ENCODE measurements at regions not wholly inside any gene's neighbourhood (a gene's known extent, or its start where the extent isn't known, plus 50 kb on each side); places are given as distances from the start of the nearest gene placed in this dataset.
"Not testable (repeated sequence)": the region's sequence is repeated elsewhere in the genome, so short reads cannot be mapped to it uniquely, and the experiment has no call there.

GRCh38 chr11:116364925-116365324 is 407.9 kb downstream of the BUD13 start:
- not testable (repeated sequence) for TF ChIP-seq PATZ1 (CRISPR knock-in tag; IDR thresholded peaks at IDR 0.05; ENCODE audit: borderline replicate concordance); GLIS3 (CRISPR knock-in tag; IDR thresholded peaks at IDR 0.05); ZFP3 (CRISPR knock-in tag; IDR thresholded peaks at IDR 0.05); ZFP30 (CRISPR knock-in tag; IDR thresholded peaks at IDR 0.05); SNAI2 (CRISPR knock-in tag; IDR thresholded peaks at IDR 0.05); ESRRG (CRISPR knock-in tag; IDR thresholded peaks at IDR 0.05); TOX (CRISPR knock-in tag; IDR thresholded peaks at IDR 0.05; ENCODE audit: borderline replicate concordance); ZNF565 (CRISPR knock-in tag; conservative IDR thresholded peaks at IDR 0.05; ENCODE audit: low read depth); ZNF8 (CRISPR knock-in tag; IDR thresholded peaks at IDR 0.05); POU6F1 (CRISPR knock-in tag; IDR thresholded peaks at IDR 0.05; ENCODE audit: borderline replicate concordance, low read depth); CSDC2 (CRISPR knock-in tag; IDR thresholded peaks at IDR 0.05); BACH2 (CRISPR knock-in tag; IDR thresholded peaks at IDR 0.05; ENCODE audit: borderline replicate concordance); ZC3H10 (CRISPR knock-in tag; IDR thresholded peaks at IDR 0.05)
